Mesendoderm (in vitro differentiated cells): ENCODE measurements at regions not wholly inside any gene's neighbourhood (a gene's known extent, or its start where the extent isn't known, plus 50 kb on each side); places are given as distances from the start of the nearest gene placed in this dataset.

Experiments used
- DNase-seq: peaks from one replicate; pipeline ENCODE4 v3.0.0; 2013
- H2AK5ac ChIP-seq: 2 replicates; pipeline ENCODE4 v1.6.1; 2013; ENCODE audit warnings: low read length, inconsistent platforms
- H2BK120ac ChIP-seq: 2 replicates; pipeline ENCODE4 v1.6.1; 2013; ENCODE audit warnings: low read depth, mild to moderate bottlenecking, low read length, moderate library complexity, mixed read lengths
- H2BK15ac ChIP-seq: replicated peaks from 2 replicates; pipeline ENCODE4 v1.6.1; 2013; ENCODE audit warnings: low read depth, mild to moderate bottlenecking, moderate library complexity
- H2BK5ac ChIP-seq: 2 replicates; pipeline ENCODE4 v1.6.1; 2013; ENCODE audit warnings: low read length, inconsistent platforms
- H3K18ac ChIP-seq: 2 replicates; pipeline ENCODE4 v1.6.1; 2013; ENCODE audit warnings: mild to moderate bottlenecking, low read length, mixed read lengths
- H3K23ac ChIP-seq: one replicate; pipeline ENCODE4 v1.6.1; 2013; ENCODE audit warnings: low read length
- H3K27ac ChIP-seq: 2 replicates; pipeline ENCODE4 v1.5.1; 2013; ENCODE audit warnings: low read depth, mild to moderate bottlenecking, inconsistent platforms, low read length, moderate library complexity
- H3K27me3 ChIP-seq: 2 replicates; pipeline ENCODE4 v1.6.1; 2013; ENCODE audit warnings: low read length, control low read depth, mild to moderate bottlenecking, inconsistent platforms; ENCODE audit not compliant: insufficient read depth, poor library complexity
- H3K36me3 ChIP-seq: 2 replicates; pipeline ENCODE4 v1.6.1; 2013; ENCODE audit warnings: low read length, inconsistent platforms; ENCODE audit not compliant: control insufficient read depth, insufficient read depth
- H3K4ac ChIP-seq: one replicate; pipeline ENCODE4 v1.6.1; 2013; ENCODE audit warnings: low read depth, mild to moderate bottlenecking, low read length, moderate library complexity
- H3K4me1 ChIP-seq: 2 replicates; pipeline ENCODE4 v1.6.1; 2013; ENCODE audit warnings: low read depth, low read length, inconsistent platforms; ENCODE audit not compliant: control insufficient read depth
- H3K4me2 ChIP-seq: 2 replicates; pipeline ENCODE4 v1.6.1; 2013; ENCODE audit warnings: low read length
- H3K4me3 ChIP-seq: 2 replicates; pipeline ENCODE4 v1.5.1; 2013; ENCODE audit warnings: mild to moderate bottlenecking, low read length
- H3K56ac ChIP-seq: one replicate; pipeline ENCODE4 v1.6.1; 2013; ENCODE audit warnings: low read length
- H3K79me1 ChIP-seq: 2 replicates; pipeline ENCODE4 v1.6.1; 2013; ENCODE audit warnings: low read length, inconsistent platforms
- H3K79me2 ChIP-seq: 2 replicates; pipeline ENCODE4 v1.6.1; 2013; ENCODE audit warnings: mild to moderate bottlenecking, low read length; ENCODE audit not compliant: control insufficient read depth, insufficient read depth
- H3K9ac ChIP-seq: 2 replicates; pipeline ENCODE4 v1.6.1; 2013; ENCODE audit warnings: low read length, inconsistent platforms
- H4K5ac ChIP-seq: one replicate; pipeline ENCODE4 v1.6.1; 2013; ENCODE audit warnings: low read length
- H4K8ac ChIP-seq: one replicate; pipeline ENCODE4 v1.6.1; 2013; ENCODE audit warnings: low read depth, mild to moderate bottlenecking, control low read depth, low read length, moderate library complexity
- WGBS: extraction: QIAGEN DNeasy Blood & Tissue Kit; methylation state at CpG from one replicate; pipeline ENCODE4 v1.1.7; 2013; ENCODE audit warnings: low lambda C conversion rate, missing lambda C conversion rate; ENCODE audit not compliant: insufficient coverage; ENCODE audit errors: extremely low coverage; 5-methylcytosine and 5-hydroxymethylcytosine counted together

DNA sequence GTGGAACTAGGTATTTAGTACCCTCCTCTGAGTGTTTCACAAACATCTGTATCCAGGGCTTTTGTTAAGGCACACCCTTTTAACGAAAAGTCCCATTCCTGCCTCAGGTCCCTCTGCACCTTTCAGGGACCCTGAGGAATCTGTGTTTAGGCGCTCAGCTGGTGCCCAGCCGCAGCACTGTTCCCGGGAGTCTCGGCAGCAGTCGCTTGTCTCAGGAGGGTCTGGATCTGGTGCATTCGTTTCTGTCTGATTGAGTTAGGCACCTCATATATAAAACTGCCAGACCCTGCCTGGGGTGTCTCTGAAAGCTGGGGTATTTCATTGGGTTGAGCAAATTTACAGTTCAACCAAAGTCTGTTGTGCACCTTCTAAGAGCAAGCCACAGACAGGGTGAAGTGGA lies 162.8 kb upstream of the TOPAZ1 start:
- Histone ChIP-seq H3K27me3 (no peaks in the 10 kb centered on the region), H2BK15ac (no peak overlapping the region), H3K4me3 (no peak overlapping the region), H3K9ac (no peak overlapping the region), H4K5ac (no peak overlapping the region), H2BK120ac (no peak overlapping the region), H2AK5ac (no peak overlapping the region), H3K56ac (no peak overlapping the region), H3K18ac (no peak overlapping the region), H2BK5ac (no peak overlapping the region), H4K8ac (no peak overlapping the region), H3K23ac (no peak overlapping the region), H3K27ac (no peak overlapping the region), H3K79me1 (no peaks in the 10 kb centered on the region), H3K4ac (no peak overlapping the region), H3K79me2 (no peaks in the 10 kb centered on the region), H3K4me1 (no peaks in the 10 kb centered on the region), H3K4me2 (no peak overlapping the region), H3K36me3 (no peaks in the 10 kb centered on the region)
- DNase-seq, result no peak
- WGBS, result no CpG with 5 or more reads among the region's 7 CpGs

DNA sequence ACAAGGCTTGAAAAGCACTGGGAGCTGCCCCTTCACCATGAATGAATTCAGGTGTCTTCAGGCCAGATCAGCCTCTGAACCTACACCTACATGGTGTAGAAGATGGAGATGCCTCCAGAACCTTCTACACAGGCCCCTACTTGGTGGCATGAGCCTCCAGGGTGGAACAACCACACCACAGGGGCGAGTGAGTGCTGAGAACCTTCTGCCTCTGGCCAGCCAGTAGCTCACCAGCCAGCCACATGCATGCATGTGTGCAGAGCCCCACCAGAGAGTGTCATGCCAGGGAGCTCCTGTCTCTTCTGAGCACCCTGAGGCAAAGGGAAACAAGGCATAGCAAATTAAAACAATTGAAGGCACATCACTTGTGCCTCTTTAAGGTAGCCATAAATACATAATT lies 161.8 kb upstream of the TOPAZ1 start:
- H3K79me1 ChIP-seq, result no peaks in the 10 kb centered on the region
- H3K23ac ChIP-seq, result no peak overlapping the region
- H3K79me2 ChIP-seq, result no peaks in the 10 kb centered on the region
- no peak for DNase-seq
- no CpG with 5 or more reads among the region's 1 CpG for WGBS
- no peaks in the 10 kb centered on the region for H3K4me1 ChIP-seq
- no peak overlapping the region for H3K18ac ChIP-seq
- H3K27me3 ChIP-seq, result no peaks in the 10 kb centered on the region
- H3K4ac ChIP-seq, result no peak overlapping the region
- no peak overlapping the region for H3K9ac ChIP-seq
- no peak overlapping the region for H3K56ac ChIP-seq
- H2BK15ac ChIP-seq, result no peak overlapping the region
- H3K4me2 ChIP-seq, result no peak overlapping the region
- no peak overlapping the region for H4K5ac ChIP-seq
- no peak overlapping the region for H4K8ac ChIP-seq
- H3K27ac ChIP-seq, result no peak overlapping the region
- H3K36me3 ChIP-seq, result no peaks in the 10 kb centered on the region
- H2BK5ac ChIP-seq, result no peak overlapping the region
- no peak overlapping the region for H3K4me3 ChIP-seq
- no peak overlapping the region for H2BK120ac ChIP-seq
- no peak overlapping the region for H2AK5ac ChIP-seq

DNA sequence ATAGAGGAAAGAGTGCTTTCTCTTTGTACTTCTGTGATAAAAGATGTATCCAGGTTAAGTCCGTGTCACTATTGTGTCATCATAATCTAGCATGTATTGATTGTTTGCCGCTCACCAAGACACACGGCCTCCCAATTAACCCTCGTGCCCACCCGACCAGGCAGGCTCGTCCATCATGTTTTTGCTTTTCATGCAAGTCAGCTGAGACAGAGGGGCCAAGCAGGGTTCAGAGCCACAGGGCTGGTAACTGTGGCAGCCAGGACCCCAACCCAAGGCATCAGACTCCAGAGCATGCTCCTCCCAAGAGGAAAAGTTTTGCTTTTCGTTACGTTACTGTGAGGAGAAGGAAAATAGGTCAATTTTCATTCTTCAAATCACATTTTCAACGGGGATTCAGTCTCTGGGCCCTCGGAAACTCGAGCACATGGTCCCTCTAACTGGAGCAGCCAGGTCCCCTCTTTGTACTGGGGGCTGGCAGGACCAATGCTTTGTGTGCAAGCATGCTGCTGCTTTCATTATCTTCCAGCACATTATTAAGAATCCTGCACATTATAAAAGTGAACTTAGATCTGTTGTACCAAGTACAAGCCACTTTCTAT lies 161.1 kb upstream of the TOPAZ1 start:
- no peak for DNase-seq

DNA sequence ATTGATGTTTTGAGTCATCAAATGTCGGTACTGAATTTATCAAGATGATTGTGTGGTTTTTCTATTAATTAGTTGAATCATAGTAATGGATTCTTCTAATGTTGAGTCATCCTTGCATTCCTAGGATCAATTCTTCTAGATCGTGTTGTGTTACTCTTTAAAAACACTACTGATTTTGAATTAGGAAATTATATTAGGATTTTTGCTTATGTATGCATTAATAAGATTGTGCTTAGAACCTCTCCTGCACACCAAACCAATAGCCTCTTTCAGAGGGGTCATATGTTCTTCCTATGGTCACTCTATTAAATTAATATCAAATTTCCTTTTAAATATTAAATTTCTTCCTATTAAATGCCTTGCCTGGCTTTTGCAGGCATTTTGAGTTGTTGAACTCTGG lies 151.7 kb upstream of the TOPAZ1 start:
- Histone ChIP-seq H3K23ac (no peak overlapping the region), H2BK120ac (no peak overlapping the region), H3K36me3 (no peaks in the 10 kb centered on the region), H4K8ac (no peak overlapping the region), H3K79me1 (no peaks in the 10 kb centered on the region), H3K4ac (no peak overlapping the region), H3K4me1 (no peaks in the 10 kb centered on the region), H3K4me2 (no peak overlapping the region), H2BK5ac (no peak overlapping the region), H3K18ac (no peak overlapping the region), H3K56ac (no peak overlapping the region), H2BK15ac (no peak overlapping the region), H3K27me3 (no peaks in the 10 kb centered on the region), H3K4me3 (no peak overlapping the region), H3K27ac (no peak overlapping the region), H2AK5ac (no peak overlapping the region), H3K9ac (no peak overlapping the region), H4K5ac (no peak overlapping the region), H3K79me2 (no peaks in the 10 kb centered on the region)
- WGBS, result no CpG with 5 or more reads among the region's 2 CpGs
- no peak for DNase-seq

More for the DNA sequence above, 161.1 kb upstream of the TOPAZ1 start:
- WGBS, result no CpG with 5 or more reads among the region's 11 CpGs
- no peak overlapping the region for H3K56ac ChIP-seq
- H3K23ac ChIP-seq, result no peak overlapping the region
- H3K4ac ChIP-seq, result no peak overlapping the region
- no peaks in the 10 kb centered on the region for H3K27me3 ChIP-seq
- H4K8ac ChIP-seq, result no peak overlapping the region
- no peak overlapping the region for H2AK5ac ChIP-seq
- H3K18ac ChIP-seq, result no peak overlapping the region
- no peak overlapping the region for H3K27ac ChIP-seq
- H3K4me2 ChIP-seq, result no peak overlapping the region
- H3K36me3 ChIP-seq, result no peaks in the 10 kb centered on the region
- no peak overlapping the region for H2BK15ac ChIP-seq
- H3K79me1 ChIP-seq, result no peaks in the 10 kb centered on the region
- no peak overlapping the region for H2BK120ac ChIP-seq
- no peak overlapping the region for H3K4me3 ChIP-seq
- H2BK5ac ChIP-seq, result no peak overlapping the region
- H3K9ac ChIP-seq, result no peak overlapping the region
- H3K4me1 ChIP-seq, result no peaks in the 10 kb centered on the region
- H4K5ac ChIP-seq, result no peak overlapping the region
- no peaks in the 10 kb centered on the region for H3K79me2 ChIP-seq

DNA sequence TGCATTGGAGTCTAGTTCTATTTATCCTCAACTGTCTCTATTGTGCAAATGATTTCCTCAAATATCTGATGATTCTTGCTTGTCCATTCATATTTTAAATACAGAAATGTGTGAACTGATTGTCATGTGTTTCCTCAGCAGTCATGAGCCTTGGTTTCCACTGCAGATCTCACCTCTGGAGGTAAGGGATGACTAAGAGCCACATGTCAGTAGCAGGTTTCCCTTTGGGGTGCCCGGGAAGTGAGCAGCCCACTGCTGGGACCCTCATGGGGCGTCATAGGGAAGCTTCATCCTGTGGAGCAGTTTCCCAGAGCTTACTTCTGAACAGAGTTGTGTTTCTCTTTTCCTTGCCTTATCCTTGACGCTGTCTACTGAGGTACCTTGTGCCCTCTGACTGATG lies 149.2 kb upstream of the TOPAZ1 start:
- Histone ChIP-seq H3K4ac (no peak overlapping the region), H3K27ac (no peak overlapping the region), H4K5ac (no peak overlapping the region), H3K36me3 (no peaks in the 10 kb centered on the region), H2BK120ac (no peak overlapping the region), H3K4me3 (no peak overlapping the region), H3K9ac (no peak overlapping the region), H4K8ac (no peak overlapping the region), H3K79me2 (no peaks in the 10 kb centered on the region), H3K79me1 (no peaks in the 10 kb centered on the region), H2BK15ac (no peak overlapping the region), H3K56ac (no peak overlapping the region), H3K4me2 (no peak overlapping the region), H3K18ac (no peak overlapping the region), H3K4me1 (no peaks in the 10 kb centered on the region), H2BK5ac (no peak overlapping the region), H3K27me3 (no peaks in the 10 kb centered on the region), H3K23ac (no peak overlapping the region), H2AK5ac (no peak overlapping the region)
- no peak for DNase-seq
- WGBS, result no CpG with 5 or more reads among the region's 3 CpGs

DNA sequence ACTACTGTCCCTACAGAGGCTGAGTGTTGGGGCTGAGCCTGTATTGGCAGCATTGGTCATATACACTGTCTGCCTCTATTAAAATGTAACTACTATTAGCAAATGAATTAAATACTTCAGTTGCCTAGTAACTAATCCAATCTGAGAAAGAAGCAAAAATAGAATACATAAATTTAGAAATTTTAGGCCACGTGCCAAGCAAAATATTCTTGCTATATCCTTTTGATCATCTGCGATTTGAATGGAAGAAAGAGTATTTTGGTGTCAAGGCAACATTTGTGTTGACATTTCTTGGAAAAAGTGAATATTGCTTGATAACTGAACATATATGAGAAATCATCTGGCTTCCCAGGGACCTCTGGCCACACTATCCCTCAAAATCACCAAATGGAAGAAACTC lies 148.2 kb upstream of the TOPAZ1 start:
- no peak overlapping the region for H3K56ac ChIP-seq
- H2BK5ac ChIP-seq, result no peak overlapping the region
- H3K4ac ChIP-seq, result no peak overlapping the region
- H4K8ac ChIP-seq, result no peak overlapping the region
- no peaks in the 10 kb centered on the region for H3K79me1 ChIP-seq
- H3K18ac ChIP-seq, result no peak overlapping the region
- H3K4me1 ChIP-seq, result peaks cover 3% of the 10 kb centered on the region
- H3K27ac ChIP-seq, result no peak overlapping the region
- DNase-seq, result no peak
- no peak overlapping the region for H3K23ac ChIP-seq
- no peak overlapping the region for H2AK5ac ChIP-seq
- no peak overlapping the region for H2BK120ac ChIP-seq
- WGBS, result no CpG with 5 or more reads among the region's 2 CpGs
- H4K5ac ChIP-seq, result no peak overlapping the region
- no peak overlapping the region for H3K4me2 ChIP-seq
- no peak overlapping the region for H3K4me3 ChIP-seq
- no peak overlapping the region for H2BK15ac ChIP-seq
- H3K27me3 ChIP-seq, result no peaks in the 10 kb centered on the region
- H3K9ac ChIP-seq, result no peak overlapping the region
- no peaks in the 10 kb centered on the region for H3K36me3 ChIP-seq
- no peaks in the 10 kb centered on the region for H3K79me2 ChIP-seq
